Smooth muscle cell (in vitro differentiated cells): ENCODE measurements at regions not wholly inside any gene's neighbourhood (a gene's known extent, or its start where the extent isn't known, plus 50 kb on each side); places are given as distances from the start of the nearest gene placed in this dataset.
"Not testable (repeated sequence)": the region's sequence is repeated elsewhere in the genome, so short reads cannot be mapped to it uniquely, and the experiment has no call there.

Source experiments
- DNase-seq: peaks from one replicate; lab custom pipeline; 2025; ENCODE audit not compliant: unreplicated experiment; lab: John Stamatoyannopoulos, UW
- H2AFZ ChIP-seq: fragments of 200-600 bp; sonication (generic); 2 replicates; pipeline ENCODE4 v1.6.0; 2016; ENCODE audit warnings: antibody characterized with exemption, low read depth, mild to moderate bottlenecking
- H3F3A ChIP-seq: fragments of 200-600 bp; sonication (generic); 2 replicates; pipeline ENCODE4 v1.6.0; 2017; ENCODE audit warnings: antibody characterized with exemption, low read depth
- H3K27ac ChIP-seq: fragments of 200-600 bp; sonication (generic); 2 replicates; pipeline ENCODE4 v1.5.1; 2016; ENCODE audit warnings: low read depth, mild to moderate bottlenecking
- H3K27me3 ChIP-seq: fragments of 200-600 bp; sonication (generic); 2 replicates; pipeline ENCODE4 v1.6.1; 2016; ENCODE audit warnings: low read depth, mild to moderate bottlenecking
- H3K36me3 ChIP-seq: fragments of 200-600 bp; sonication (generic); 2 replicates; pipeline ENCODE4 v1.5.1; 2016; ENCODE audit warnings: low read depth
- H3K4me1 ChIP-seq: fragments of 200-600 bp; sonication (generic); 2 replicates; pipeline ENCODE4 v1.5.1; 2016; ENCODE audit warnings: low read depth
- H3K4me2 ChIP-seq: fragments of 200-600 bp; sonication (generic); 2 replicates; pipeline ENCODE4 v1.6.0; 2016; ENCODE audit warnings: mild to moderate bottlenecking
- H3K4me3 ChIP-seq: fragments of 200-600 bp; sonication (generic); 2 replicates; pipeline ENCODE4 v1.5.1; 2016; ENCODE audit warnings: mild to moderate bottlenecking
- H3K79me2 ChIP-seq: fragments of 200-600 bp; sonication (generic); 2 replicates; pipeline ENCODE4 v1.6.0; 2016; ENCODE audit warnings: low read depth, mild to moderate bottlenecking
- H3K9ac ChIP-seq: fragments of 200-600 bp; sonication (generic); 2 replicates; pipeline ENCODE4 v1.6.0; 2016; ENCODE audit warnings: low read depth
- H3K9me3 ChIP-seq: fragments of 200-600 bp; sonication (generic); replicated peaks from 2 replicates; pipeline ENCODE4 v1.5.1; 2016; ENCODE audit warnings: low read depth
- H4K20me1 ChIP-seq: fragments of 200-600 bp; sonication (generic); 2 replicates; pipeline ENCODE4 v1.6.0; 2016; ENCODE audit warnings: low read depth
- WGBS: methylation state at CpG from one replicate; pipeline ENCODE4 v1.1.7; 2016; ENCODE audit warnings: low lambda C conversion rate; 5-methylcytosine and 5-hydroxymethylcytosine counted together
- TF ChIP-seq, protein P1 (sequence below): fragments of 200-600 bp; sonication (generic); IDR thresholded peaks from 2 replicates; pipeline ENCODE4 v1.5.1; 2017; ENCODE audit warnings: borderline replicate concordance, mild to moderate bottlenecking, antibody characterized with exemption; ENCODE audit not compliant: insufficient read depth, poor library complexity, severe bottlenecking

DNA sequence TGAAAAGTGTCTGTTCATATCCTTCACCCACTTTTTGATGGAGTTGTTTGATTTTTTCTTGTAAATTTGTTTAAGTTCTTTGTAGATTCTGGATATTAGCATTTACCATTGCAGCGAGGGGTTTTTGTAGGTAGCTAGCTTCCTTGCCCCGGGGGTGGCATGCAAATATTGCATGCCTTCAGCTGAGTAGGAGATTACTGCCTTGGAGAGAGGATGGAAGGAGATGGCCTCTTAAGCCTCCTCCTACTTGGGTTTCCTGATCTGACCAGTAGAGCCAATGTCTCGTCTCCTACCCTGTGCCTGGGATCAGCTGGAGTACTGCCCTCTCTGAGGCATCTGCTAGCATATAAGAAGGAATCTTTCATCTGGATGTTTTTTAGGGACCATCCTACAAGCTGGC is 134.4 kb upstream of the CCND2 start:
- WGBS, result 28% methylated on average over 3 of the region's 3 CpGs
- H2AFZ ChIP-seq, result no peak overlapping the region

DNA sequence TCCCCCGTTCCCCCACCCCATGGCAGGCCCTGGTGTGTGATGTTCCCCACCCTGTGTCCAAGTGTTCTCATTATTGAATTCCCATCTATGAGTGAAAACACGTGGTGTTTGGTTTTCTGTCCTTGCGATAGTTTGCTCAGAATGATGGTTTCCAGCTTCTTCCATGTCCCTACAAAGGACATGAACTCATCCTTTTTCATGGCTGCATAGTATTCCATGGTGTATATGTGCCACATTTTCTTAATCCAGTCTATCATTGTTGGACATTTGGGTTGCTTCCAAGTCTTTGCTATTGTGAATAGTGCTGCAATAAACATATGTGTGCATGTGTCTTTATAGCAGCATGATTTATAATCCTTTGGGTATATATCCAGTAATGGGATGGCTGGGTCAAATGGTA is 135.0 kb upstream of the CCND2 start:
- H4K20me1 ChIP-seq, H2AFZ ChIP-seq, H3K27me3 ChIP-seq, H3K9me3 ChIP-seq, H3K36me3 ChIP-seq, H3K79me2 ChIP-seq, DNase-seq, H3K9ac ChIP-seq, H3K4me2 ChIP-seq, H3K4me3 ChIP-seq, H3K27ac ChIP-seq: not testable (repeated sequence)
- H3K4me1 ChIP-seq, result peaks cover 39% of the 10 kb centered on the region
- peaks cover 18% of the 10 kb centered on the region for H3F3A ChIP-seq
- WGBS, result 95% methylated on average over 3 of the region's 3 CpGs

More for the DNA sequence above, 134.4 kb upstream of the CCND2 start:
- no peak overlapping the region for H3K9ac ChIP-seq
- H3K4me3 ChIP-seq, result no peak overlapping the region
- H3K4me1 ChIP-seq, result peaks cover 33% of the 10 kb centered on the region
- no peak for DNase-seq
- no peak overlapping the region for H3K4me2 ChIP-seq
- peaks cover 12% of the 10 kb centered on the region for H3F3A ChIP-seq
- H4K20me1 ChIP-seq, result no peaks in the 10 kb centered on the region
- no peaks in the 10 kb centered on the region for H3K36me3 ChIP-seq
- no peak overlapping the region for H3K27ac ChIP-seq
- no peaks in the 10 kb centered on the region for H3K27me3 ChIP-seq
- TF ChIP-seq, protein P1, sequence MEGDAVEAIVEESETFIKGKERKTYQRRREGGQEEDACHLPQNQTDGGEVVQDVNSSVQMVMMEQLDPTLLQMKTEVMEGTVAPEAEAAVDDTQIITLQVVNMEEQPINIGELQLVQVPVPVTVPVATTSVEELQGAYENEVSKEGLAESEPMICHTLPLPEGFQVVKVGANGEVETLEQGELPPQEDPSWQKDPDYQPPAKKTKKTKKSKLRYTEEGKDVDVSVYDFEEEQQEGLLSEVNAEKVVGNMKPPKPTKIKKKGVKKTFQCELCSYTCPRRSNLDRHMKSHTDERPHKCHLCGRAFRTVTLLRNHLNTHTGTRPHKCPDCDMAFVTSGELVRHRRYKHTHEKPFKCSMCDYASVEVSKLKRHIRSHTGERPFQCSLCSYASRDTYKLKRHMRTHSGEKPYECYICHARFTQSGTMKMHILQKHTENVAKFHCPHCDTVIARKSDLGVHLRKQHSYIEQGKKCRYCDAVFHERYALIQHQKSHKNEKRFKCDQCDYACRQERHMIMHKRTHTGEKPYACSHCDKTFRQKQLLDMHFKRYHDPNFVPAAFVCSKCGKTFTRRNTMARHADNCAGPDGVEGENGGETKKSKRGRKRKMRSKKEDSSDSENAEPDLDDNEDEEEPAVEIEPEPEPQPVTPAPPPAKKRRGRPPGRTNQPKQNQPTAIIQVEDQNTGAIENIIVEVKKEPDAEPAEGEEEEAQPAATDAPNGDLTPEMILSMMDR, result no peak
- no peaks in the 10 kb centered on the region for H3K79me2 ChIP-seq
- no peaks in the 10 kb centered on the region for H3K9me3 ChIP-seq

DNA sequence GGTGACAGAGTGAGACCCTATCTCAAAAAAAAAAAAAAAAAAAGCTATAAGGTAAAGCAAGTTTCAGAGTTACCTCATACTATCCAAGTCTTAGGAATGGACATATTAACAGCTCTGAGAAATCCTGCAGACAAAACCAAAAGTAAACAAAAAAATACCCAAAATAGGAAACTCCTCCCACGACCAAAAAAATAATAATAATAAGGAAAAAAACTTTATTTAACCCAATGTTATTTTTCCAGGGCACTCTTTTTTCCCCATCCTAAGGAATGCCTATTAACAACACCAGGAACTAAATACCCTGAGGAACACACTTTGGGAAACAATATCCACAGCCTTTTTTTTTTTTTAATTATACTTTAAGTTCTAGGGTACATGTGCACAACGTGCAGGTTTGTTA is 135.5 kb upstream of the CCND2 start:
- H2AFZ ChIP-seq, result no peak overlapping the region
- no peak overlapping the region for H3K9ac ChIP-seq
- H3K4me1 ChIP-seq, result peaks cover 41% of the 10 kb centered on the region
- DNase-seq, result no peak
- no peaks in the 10 kb centered on the region for H3K9me3 ChIP-seq
- H3K36me3 ChIP-seq, result no peaks in the 10 kb centered on the region
- TF ChIP-seq, protein P1, result no peak
- no peak overlapping the region for H3K4me3 ChIP-seq
- H3K79me2 ChIP-seq, result no peaks in the 10 kb centered on the region
- H3K27me3 ChIP-seq, result no peaks in the 10 kb centered on the region
- H4K20me1 ChIP-seq, result no peaks in the 10 kb centered on the region
- no peak overlapping the region for H3K4me2 ChIP-seq
- H3K27ac ChIP-seq, result no peak overlapping the region
- peaks cover 19% of the 10 kb centered on the region for H3F3A ChIP-seq
- WGBS, result 100% methylated on average over 2 of the region's 2 CpGs

DNA sequence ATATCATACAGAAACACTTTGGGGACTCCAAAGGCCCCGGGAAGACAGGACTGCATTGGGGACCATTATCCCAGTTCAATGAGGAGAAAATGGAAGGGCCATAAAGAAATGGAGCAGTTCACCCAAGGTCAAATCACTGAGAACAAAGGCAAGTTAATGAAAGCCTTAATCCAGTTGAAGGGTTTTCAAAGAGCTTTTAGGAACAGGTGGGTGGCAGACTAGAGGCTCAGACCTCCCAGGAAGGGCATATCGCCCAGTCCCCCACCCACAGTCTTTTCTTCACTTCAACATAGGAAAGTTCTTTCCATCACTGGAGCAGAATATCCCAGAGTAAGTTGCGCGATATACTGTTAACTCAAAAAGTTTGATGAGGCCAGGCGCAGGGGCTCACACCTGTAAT is 136.1 kb upstream of the CCND2 start:
- no peaks in the 10 kb centered on the region for H3K36me3 ChIP-seq
- no peaks in the 10 kb centered on the region for H3K9me3 ChIP-seq
- no peak overlapping the region for H3K27ac ChIP-seq
- H3F3A ChIP-seq, result peaks cover 19% of the 10 kb centered on the region
- no peak overlapping the region for H3K4me3 ChIP-seq
- WGBS, result 91% methylated on average over 5 of the region's 5 CpGs
- DNase-seq, result no peak
- H4K20me1 ChIP-seq, result no peaks in the 10 kb centered on the region
- H2AFZ ChIP-seq, result peak overlapping the region; percentile 62
- H3K4me1 ChIP-seq, result peaks cover 41% of the 10 kb centered on the region
- H3K4me2 ChIP-seq, result no peak overlapping the region
- H3K79me2 ChIP-seq, result no peaks in the 10 kb centered on the region
- no peaks in the 10 kb centered on the region for H3K27me3 ChIP-seq
- TF ChIP-seq, protein P1, result no peak
- no peak overlapping the region for H3K9ac ChIP-seq
